ENCODE measurements at regions not wholly inside any gene's neighbourhood (a gene's known extent, or its start where the extent isn't known, plus 50 kb on each side); places are given as distances from the start of the nearest gene placed in this dataset.
A peak's percentile ranks its signal among the peaks of the same experiment; 100 is the strongest.
"Not testable (repeated sequence)": the region's sequence is repeated elsewhere in the genome, so short reads cannot be mapped to it uniquely, and the experiment has no call there.

DNA sequence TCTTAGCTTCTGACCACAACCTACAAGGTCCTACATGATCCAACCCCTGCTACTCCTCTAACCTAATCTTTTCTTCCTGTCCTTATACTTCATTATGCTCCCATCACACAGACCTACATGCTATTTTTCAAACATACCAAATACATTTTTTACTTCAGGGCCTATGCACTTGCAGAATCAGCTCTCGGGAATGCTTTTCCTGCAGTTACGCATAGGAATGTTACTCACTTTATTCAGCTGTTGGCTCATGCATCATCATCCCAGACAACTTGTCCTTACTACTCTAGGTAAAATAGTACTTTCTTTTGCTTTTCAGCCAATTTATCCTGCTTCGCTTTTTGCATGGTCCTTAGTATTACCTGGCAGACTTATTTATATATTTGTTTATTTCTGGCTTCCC lies 105.6 kb downstream of the OXSM start:
- DNase-seq (ENCODE audit: low read depth) = no peak

DNA sequence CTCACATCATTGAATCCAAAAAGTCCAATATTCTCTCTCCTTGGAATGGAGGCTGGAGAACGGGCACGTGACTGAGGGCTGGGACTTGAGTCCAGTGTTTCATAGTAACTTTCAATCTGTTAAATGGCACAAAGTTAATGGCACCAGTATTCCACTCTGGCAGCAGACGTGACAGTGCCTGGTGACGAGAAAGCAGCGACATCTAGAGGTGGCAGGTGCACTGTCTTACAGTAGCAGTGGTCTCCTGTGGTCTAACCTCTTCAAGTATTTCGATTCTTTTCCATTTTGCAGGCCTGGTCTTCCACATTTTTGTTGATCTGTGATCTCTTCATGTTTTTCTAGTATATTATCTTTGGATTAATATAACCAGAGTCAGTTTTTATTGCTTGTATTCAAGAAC lies 107.1 kb downstream of the OXSM start:
- no peak for DNase-seq (ENCODE audit: low read depth)

DNA sequence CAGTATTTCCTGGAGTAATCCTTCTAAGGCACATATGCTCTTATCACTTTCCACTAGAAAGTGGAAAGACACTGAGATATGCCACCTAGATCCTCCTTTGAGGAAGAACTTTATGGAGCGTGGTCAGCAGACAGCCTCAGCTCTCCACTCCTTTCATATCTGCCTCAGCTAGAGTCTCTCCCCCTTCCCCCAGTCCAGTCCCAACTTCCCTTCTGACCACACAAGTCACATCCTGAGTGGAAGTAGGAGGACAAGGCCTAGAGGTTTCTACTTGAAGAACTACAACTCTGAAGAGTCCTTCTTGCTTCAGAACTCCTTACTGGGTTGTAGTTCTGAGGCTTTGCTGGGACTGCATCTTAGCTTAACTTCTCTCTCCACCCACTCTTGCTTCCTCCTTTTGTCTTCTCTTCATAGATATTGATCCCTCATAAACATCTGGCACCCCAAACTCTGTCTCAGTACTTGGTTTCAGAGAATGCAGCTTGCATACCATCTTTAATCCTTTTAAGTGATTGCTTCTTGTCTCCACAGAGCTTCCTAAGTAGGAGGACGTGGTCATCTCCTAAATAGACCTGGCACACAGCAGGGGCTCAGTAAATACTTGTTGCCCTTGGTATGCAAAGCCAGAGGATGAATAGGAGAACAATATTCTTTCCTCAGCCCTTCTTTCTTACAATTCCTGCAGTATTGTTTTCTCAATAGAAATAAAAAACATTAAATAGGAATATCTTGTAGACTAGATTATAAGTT lies 109.6 kb downstream of the OXSM start:
- no peak for DNase-seq (ENCODE audit: low read depth)

DNA sequence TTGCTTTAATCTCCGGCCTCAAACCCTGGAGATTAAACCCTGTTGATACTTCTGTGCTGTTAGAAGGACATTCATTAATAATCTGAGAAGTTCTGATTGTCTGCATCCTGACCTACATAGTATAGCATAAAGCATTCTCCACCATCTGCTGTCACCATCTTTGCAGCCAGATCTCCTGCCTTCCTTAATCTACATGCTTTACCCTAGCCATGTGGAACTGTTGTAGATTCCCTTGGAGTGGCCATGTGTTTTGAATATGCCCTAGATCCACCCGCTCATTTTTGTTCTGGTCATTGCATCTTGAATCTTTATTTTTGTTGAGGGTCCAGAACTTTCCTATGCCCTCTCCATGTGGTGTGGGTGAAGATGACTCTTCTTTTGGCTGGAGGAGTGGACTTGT lies 110.3 kb downstream of the OXSM start:
- no peak for DNase-seq (ENCODE audit: low read depth)

DNA sequence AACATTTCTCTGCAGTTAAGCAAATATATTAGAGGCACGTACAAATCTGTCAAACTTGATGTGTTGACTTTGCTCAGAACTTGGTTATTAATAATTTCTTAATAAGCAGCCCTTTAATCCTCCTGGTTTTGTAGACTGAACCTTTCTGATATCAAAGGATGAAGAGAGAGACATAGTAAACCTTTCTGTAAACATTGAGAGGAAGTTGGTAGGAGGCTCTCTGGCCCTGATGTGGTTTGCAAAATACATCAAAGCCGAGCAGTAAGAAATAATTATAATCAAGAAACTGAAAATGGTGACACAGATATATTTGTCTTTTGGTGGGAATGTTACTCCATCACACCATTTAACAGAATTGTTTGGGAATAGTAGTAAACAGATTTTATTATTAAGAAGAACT lies 111.9 kb downstream of the OXSM start:
- no peak for DNase-seq (ENCODE audit: low read depth)

DNA sequence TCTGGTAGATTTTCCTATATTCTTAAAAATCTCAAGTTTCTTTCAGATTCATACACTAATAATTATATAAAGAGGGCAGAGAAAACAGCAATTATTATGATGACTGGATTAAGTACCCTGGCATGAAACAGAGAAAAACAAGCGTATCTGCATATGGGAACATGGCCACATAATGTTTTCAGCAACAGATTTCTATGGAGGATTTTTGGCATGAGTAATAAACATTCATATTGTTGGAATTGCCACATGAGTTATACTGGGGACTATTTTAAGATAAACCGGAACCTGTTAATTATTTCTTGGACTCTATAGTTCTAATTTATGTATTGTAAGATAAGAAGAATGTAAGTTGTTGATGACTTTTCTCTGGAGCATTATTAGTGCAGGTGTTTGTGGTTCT lies 112.7 kb downstream of the OXSM start:
- DNase-seq (ENCODE audit: low read depth) = no peak

DNA sequence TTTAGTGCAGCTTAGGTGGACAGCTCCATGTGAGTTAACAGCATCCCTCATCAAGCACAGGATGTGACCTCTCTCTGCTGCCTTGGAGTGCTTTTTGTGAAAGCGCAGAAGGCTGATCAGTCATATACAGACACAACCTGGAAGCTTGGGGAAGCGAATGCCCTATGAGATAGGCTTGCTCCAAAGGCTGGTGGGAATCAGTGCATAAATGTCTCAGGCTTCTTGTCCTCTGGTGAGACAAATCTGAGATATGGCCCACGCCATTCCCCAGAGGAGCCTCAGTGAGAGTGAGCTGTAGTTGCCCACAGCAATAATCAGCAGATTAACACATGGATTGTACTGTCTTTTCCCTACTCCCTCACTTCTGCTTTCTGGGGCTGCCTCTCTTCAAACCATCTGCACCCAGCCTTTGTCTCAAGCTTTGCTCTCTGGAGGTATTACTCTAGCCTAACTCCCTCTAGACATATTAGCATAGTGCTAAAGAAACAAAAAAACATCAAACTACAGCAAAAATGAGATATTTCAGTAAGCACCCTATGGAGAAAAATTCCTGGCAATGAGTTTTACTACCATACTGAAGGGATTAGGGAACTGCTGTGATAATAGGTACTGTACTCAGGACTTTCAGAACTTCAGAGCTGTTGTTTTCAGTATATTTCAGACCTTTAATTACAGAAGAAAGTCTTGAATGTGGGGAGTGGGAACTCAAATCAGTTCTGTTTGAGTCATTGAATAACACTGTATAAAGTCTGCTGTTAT lies 113.7 kb downstream of the OXSM start:
- DNase-seq (ENCODE audit: low read depth) = no peak

DNA sequence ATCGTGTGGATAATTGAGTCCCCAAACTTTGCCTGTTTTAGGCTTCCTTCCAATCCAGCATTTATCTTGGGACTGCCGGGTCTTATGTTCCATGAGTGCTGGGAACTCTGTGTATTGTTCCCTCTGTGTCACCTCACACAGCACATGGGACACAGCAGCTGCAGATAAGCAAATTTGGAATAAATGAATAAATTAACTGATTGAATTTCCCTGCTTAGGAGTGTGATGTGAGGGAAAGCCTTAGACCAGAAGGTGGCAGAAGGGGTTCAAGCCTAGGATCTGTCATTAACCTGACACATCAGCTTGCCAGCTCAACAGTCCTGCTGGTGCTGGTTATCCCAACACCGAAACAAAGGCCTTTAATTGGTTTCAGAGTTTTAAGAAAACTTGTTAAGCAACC lies 114.3 kb downstream of the OXSM start:
- no peak for DNase-seq (ENCODE audit: low read depth)

DNA sequence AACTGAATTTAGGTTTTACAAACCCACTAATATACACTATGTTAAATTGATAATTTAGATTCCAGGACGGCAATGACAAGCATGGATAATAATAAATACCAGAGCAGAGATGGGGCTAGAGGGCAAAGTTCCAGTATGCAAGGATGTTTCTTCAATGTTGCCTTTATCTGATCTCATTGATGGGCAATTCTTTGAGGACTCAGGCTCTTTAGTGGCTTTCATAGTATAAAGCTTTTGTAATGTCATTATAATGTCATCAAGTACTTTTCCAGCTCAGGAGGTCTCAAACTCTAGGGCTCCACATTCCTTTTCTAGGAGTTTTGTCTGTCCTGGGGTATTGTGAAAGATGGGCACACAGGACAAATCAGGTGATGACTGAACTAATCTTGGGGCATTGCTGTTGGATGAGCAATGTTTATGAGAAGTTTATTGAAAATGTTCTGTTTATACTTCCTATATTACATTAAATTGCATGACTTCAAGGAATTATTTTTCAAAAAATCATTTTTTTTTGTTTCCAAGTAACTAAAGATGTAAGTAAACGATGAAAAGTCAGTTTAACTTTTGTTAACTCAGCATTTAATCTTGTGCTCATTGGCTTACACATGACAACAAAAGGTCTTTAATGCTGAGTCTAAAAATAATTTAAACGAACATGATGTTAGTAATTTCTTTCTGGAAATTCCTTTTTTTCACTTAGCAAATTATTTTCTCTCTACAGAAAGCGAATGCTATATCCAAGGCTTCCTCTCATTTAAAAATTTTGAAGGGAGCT lies 116.4 kb downstream of the OXSM start:
- no peak for DNase-seq (ENCODE audit: low read depth)

DNA sequence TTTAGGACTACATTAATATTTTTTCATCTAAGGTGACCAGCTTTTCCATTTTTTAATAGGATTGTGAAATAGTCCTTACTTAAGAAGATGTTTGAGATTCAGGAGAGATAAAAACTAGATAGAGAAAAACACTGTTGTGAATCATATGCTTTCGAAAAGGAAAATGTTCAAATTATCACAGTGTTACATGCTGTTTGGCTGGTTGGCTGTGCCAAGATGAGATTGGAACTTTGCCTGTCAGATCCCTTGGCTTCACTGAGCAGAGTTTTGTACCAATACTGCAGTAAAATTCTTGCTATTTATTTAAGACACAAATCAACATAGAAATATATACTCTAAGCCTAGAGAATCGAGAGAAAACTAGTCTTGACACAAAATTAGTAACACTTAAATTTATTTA lies 117.2 kb downstream of the OXSM start:
- DNase-seq (ENCODE audit: low read depth) = no peak

DNA sequence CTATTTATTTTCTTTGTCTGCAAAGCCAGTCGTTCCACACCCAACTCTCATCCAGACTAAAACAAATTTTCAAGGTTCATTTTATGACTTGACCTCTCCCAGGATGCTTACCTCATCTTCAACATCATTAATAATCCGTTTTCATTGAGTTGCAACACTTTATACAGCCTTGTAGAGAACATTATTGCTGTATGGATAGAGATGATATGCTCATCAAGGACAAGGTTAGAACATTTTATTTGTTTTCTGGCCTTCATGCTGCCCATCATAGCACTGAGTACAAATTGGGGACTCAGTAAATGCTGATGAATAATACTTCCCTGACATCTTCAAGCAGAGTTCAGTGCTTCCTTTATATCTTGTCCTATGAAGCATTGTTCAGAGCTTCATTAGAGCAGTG lies 120.2 kb downstream of the OXSM start:
- no peak for DNase-seq (ENCODE audit: low read depth)

DNA sequence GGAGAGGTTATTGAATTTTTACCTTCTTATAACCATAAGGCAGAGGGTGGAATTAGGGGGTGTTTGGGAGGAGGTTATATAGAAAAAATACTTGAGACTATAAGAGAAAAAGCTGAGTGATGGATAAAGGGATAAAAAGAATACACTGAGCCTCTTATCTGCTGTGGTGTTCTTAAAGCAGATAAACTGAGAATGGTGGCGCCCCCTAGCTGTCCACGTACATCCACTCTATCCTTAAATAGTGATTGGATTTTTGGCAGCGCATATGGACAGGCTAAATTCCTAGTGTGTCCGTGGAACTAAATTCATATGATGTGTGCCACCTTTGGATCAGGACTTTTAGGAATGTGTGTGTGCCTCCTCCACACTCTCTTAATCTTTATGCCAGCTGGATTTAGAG lies 121.1 kb downstream of the OXSM start:
- DNase-seq (ENCODE audit: low read depth) = peak; percentile 5

DNA sequence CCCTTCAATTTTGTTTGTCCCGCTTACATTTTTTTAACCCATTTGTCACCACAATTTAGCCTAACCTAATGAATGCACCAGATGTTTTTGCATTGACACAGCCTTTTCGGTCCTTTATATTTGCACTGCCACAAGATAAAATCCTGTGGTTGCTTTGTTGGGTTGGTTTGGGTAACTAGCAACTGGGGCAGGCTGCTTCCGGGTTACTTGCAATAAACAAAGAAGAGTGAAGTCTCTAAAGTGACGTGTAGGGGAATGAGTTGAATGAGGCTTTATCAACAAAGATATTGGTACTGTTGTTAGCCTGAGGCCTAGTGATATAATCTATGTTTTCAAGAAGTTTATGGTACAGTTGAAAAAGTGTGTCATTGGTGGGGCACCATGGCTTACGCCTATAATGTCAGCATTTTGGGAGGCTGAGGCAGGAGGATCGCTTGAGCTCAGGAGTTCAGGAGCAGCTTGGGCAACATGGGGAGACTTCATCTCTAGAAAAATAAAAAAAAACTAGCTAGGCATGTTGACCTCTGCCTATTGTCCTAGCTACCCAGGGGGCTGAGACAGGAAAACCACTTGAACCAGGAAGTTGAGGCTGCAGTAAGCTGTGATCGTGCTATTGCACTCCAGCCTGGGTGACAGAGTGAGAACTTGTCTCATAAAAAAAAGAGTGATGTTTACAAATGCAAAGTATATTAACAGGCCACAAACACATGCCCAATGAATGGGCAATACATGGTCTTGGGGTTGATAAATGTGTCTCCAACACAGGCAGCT lies 121.8 kb downstream of the OXSM start:
- no peak for DNase-seq (ENCODE audit: low read depth)

DNA sequence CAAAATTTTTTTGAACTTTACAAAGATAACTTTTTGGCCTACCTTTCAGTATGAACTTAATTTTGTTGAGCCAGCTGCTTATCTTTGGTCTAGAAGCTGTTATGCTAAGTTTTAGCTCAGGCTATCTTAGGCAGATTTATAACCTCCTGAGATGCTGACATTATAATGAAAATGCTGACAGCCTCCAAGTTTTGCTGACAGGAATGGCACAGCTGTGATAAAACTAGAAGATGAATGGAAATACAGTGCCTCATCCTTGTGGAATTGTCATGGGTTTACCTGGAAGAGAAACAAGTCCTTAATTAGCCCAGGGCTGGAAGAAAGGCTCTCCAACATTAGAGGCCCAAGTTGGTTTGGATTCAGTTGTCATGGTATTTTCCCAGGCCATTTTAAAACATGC lies 123.3 kb downstream of the OXSM start:
- no peak for DNase-seq (ENCODE audit: low read depth)

DNA sequence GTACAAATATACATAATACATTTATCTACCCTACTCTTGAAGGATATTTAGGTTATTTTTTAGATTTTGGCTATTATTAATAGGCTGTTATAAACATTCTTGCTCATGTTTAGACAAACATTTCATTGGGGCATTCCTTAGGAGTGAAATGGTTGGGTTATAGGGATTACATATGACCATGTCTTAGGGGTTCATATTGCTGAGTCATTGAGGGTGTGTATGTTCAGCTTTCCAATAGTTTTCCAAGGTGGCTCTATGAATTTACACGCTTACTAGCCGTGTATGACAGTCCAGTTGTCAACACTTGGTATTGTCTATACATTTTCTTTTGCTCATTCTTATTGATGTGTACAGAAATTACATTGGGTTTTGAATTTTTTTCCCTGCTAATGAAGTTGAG lies 125.8 kb downstream of the OXSM start:
- no peak for DNase-seq (ENCODE audit: low read depth)

DNA sequence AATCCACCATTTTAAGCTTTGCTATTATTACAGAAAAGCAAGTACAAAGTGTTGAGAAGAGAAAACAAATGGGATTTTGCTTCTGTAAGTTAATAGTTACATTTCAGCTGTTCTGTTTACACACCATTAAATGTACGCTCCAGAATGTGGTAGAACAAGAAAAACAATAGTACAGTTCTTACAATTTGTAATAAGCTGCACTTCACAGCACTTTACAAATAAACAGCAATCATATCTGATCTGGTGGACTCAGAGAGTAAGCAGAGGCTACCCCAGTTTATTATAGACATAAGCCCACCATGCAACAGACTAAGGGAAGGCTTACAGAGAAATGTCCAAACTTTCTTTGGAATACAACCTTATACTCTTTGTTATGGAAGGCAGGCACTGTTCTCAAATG lies 126.4 kb downstream of the OXSM start:
- no peak for DNase-seq (ENCODE audit: low read depth)

DNA sequence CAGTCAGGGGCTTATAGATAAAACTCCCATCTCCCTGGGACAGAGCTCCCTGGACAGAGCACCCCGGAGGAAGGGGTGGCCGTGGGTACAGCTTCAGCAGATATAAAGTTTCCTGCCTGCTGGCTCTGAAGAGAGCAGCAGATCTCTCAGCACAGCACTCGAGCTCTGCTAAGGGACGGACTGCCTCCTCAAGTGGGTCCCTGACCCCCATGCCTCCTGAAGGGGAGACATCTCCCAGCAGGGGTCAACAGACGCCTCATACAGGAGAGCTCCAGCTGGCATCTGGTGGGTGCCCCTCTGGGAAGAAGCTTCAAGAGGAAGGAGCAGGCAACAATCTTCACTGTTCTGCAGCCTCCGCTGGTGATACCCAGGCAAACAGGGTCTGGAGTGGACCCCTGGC lies 142.1 kb downstream of the OXSM start:
- DNase-seq (ENCODE audit: low read depth) = not testable (repeated sequence)

DNA sequence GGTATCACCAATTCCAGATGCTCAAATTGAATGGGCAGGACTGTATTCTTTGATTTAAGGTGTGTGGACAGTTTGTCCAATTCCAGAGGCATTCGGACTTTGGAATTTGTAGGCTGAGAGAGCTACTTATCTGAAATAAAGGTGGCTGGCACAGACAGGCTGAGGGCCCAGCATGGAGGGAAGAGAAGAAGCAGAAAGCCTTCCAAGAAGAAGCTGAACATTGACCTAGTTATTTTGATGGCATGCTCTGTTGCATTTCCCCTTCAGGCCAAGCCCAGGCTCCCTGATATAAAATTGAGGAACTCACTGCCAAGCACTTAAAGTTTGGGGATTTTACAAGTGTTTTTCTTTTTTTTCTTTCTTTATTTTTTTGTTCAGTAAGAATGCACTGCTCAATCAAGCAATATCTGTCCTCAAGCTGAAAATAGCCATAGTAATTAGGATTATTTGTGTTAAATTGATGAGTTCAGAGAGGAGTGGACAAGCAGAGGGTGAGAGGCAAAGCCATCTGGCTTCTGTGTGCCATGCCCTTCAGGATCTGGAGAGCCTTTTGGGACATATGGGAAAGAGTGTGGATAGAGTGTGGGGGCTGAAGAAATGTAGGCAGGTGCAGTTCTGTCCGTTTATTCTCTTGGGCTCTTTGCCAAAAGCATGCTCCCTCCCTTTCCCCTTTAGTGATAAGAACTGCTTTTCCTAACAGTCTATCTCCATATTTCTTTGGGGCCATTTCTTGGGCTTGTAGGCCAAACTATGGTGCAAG lies 148.9 kb downstream of the OXSM start:
- DNase-seq (ENCODE audit: low read depth) = no peak

DNA sequence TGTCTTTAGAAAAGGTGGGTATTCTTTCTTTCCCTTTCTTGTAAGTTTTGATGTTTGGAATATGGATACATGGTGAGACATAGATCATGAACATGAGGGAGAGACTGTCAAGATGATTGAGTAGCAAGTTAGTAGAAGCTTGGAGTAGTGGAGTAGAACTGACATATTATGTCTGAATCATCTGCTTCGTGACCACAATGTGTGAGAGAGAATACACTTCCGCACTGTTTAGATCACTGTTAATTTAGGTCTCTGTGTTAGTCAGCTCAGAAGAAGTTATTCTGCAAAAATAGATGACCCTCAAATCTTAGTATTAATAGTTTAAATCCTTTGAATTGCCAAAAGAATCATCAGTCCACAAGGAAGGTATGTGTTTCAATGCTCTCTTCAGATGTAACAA lies 151.0 kb downstream of the OXSM start:
- DNase-seq (ENCODE audit: low read depth) = no peak

DNA sequence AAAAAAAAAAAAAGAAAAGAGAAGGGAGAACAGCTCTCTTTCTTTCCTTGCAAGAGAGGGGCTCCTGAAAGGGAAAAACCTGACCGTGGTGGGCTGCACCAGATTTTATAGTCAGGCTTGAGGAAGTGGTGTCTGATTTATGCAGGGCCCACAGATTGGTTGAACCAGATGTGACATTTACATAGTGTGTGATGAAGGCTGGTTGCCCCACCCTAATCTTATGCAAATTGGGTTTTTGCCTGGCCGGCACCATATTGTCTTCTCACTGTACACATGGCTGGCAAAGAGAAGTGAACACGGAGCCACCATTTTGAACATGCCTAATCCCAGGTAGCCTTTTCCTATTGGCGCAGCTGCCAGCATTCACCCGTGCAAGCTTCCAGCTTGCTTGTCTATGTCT lies 154.4 kb downstream of the OXSM start:
- no peak for DNase-seq (ENCODE audit: low read depth)

DNA sequence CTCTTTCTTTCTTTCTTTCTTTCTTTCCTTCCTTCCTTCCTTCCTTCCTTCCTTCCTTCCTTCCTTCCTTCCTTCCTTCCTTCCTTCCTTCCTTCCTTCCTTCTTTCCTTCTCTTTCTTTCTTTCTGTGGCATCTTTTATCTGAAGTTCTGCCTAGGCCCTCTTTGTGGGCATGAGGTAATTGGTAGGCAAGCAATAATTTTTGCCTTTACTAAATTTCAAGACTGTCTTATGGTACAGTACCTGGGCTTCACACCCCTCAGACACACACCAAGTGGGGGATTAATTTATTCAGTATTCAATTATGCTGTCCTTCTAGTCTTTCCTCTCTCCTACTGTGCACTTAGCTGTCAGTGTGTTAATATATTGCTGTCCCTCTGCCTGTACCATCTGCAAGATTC lies 155.5 kb downstream of the OXSM start:
- no peak for DNase-seq (ENCODE audit: low read depth)

DNA sequence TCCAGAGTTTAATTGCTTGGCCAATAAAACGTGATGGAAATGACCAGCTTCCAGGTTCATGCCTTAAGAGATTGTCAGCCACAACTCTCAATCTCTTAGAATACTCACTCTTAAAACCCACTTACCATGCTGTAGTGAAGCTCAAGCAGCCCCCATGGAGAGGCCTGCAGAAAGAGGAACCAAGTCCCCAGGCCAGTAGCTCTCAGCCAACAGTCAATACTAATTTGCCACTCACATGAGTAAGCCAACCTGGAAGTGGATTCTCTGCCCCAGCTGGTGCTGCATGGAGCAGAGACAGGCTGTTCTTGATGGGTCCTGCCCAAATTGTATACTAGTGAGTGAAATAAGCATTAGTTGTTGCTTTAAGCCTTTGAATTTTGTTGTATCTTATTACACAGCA lies 155.9 kb downstream of the OXSM start:
- no peak for DNase-seq (ENCODE audit: low read depth)
